GM18858 (cell line): ENCODE measurements at regions not wholly inside any gene's neighbourhood (a gene's known extent, or its start where the extent isn't known, plus 50 kb on each side); places are given as distances from the start of the nearest gene placed in this dataset.
"Not testable (repeated sequence)": the region's sequence is repeated elsewhere in the genome, so short reads cannot be mapped to it uniquely, and the experiment has no call there.

Experiments
- ATAC-seq: cut with Tn5 transposase; IDR thresholded peaks from one replicate; pipeline ENCODE4 v1.9.1; 2021; ENCODE audit not compliant: unreplicated experiment

- ATAC-seq: no peak
Observed at GRCh38 chr13:90652036-90652435, 695.5 kb upstream of the MIR17HG start.

GRCh38 chr13:90654970-90655369 is 692.5 kb upstream of the MIR17HG start:
- ATAC-seq: no peak

- ATAC-seq: not testable (repeated sequence)
Observed at GRCh38 chr13:90664200-90664599, 683.3 kb upstream of the MIR17HG start.

- ATAC-seq: no peak
Observed at GRCh38 chr13:90673746-90674145, 673.7 kb upstream of the MIR17HG start.

- no peak for ATAC-seq
Observed at GRCh38 chr13:90675129-90675528, 672.4 kb upstream of the MIR17HG start.

GRCh38 chr13:90680826-90681225 is 666.7 kb upstream of the MIR17HG start:
- ATAC-seq: no peak

- no peak for ATAC-seq
Observed at GRCh38 chr13:90683711-90684131, 663.8 kb upstream of the MIR17HG start.

GRCh38 chr13:90686442-90686841 is 661.0 kb upstream of the MIR17HG start:
- no peak for ATAC-seq

- ATAC-seq: no peak
Observed at GRCh38 chr13:90689111-90689510, 658.4 kb upstream of the MIR17HG start.

- no peak for ATAC-seq
Observed at GRCh38 chr13:90690458-90691080, 656.9 kb upstream of the MIR17HG start.

- ATAC-seq: no peak
Observed at GRCh38 chr13:90696254-90696653, 651.2 kb upstream of the MIR17HG start.

- no peak for ATAC-seq
Observed at GRCh38 chr13:90696656-90697055, 650.8 kb upstream of the MIR17HG start.

- ATAC-seq: no peak
Observed at GRCh38 chr13:90700340-90700739, 647.1 kb upstream of the MIR17HG start.

- ATAC-seq: no peak
Observed at GRCh38 chr13:90701264-90701663, 646.2 kb upstream of the MIR17HG start.

GRCh38 chr13:90702050-90702449 is 645.4 kb upstream of the MIR17HG start:
- no peak for ATAC-seq

- ATAC-seq: no peak
Observed at GRCh38 chr13:90706631-90707030, 640.9 kb upstream of the MIR17HG start.

GRCh38 chr13:90708128-90708527 is 639.4 kb upstream of the MIR17HG start:
- ATAC-seq: no peak

GRCh38 chr13:90709319-90709718 is 638.2 kb upstream of the MIR17HG start:
- no peak for ATAC-seq

- no peak for ATAC-seq
Observed at GRCh38 chr13:90710164-90710759, 637.2 kb upstream of the MIR17HG start.

GRCh38 chr13:90713441-90714133 is 633.9 kb upstream of the MIR17HG start:
- ATAC-seq: no peak

GRCh38 chr13:90715485-90715884 is 632.0 kb upstream of the MIR17HG start:
- no peak for ATAC-seq

GRCh38 chr13:90717451-90717936 is 630.0 kb upstream of the MIR17HG start:
- ATAC-seq: no peak
